ENCODE measurements at regions not wholly inside any gene's neighbourhood (a gene's known extent, or its start where the extent isn't known, plus 50 kb on each side); places are given as distances from the start of the nearest gene placed in this dataset.
A peak's percentile ranks its signal among the peaks of the same experiment; 100 is the strongest.

DNA sequence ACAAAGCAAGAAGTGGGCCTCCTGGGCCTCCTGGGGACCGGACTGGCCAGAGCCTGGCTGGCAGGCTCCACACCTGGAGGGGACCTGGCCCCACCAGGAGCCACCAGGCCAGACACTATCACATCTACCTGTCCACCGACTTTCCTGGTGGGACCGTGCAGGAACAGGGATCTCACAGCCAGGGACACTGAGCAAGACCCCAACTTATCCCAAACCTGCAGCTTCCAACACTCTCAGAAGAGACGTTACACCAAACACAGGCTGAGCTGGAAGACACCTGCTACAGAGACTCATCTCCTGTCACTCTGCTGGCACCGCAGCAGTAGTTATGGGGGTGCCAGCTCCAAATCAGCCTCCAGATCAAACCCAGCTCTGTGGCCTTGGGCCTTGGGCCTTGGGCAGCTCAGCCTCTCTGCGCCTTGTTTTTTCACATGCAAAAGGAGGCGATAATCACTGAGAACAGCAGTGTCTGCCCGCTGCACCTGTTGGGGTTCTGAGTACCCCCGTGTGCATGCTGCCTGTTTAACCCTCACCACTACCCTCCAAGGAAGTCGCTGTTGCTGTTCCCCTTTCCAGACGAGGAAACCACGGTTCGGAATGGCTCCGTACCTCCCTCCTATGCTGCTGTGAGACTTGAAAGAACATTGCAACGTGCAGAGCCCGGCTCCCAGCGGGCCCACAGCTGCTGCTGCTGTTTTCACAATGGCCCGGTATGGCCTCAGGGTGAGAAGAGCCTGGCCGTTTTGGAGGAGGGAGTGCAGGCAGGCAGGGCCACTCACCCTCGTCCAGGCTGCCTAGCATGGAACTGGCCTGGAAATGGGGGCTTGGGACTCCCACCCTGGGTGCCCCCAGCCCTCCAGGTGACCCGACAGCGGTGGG, 69.6 kb downstream of the ADRA2C start:
- DNase-seq, result no peak
- TF ChIP-seq GATA1 (IDR thresholded peaks at IDR 0.05; ENCODE audit: low read depth, low read length), result no peak
- TF ChIP-seq POLR2A (IDR thresholded peaks at IDR 0.05; ENCODE audit: low read length), result no peak

DNA sequence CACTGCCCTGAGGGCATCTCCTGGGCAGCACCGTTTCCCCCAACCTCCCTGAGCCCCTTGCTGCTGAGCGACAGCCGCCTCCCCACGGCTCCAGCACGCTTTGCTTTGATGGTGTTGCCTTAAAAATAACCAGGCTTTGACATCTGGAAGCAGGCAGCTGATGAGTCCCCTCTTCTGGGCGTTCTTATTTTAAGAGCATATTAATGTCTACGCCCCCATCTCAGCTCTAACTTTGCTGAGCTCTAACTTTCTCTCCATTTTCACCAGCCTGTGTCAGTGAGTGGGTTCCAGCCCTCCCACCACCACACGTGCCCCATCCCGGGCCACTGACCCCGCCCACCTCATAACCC, 70.2 kb downstream of the ADRA2C start:
- TF ChIP-seq GATA1 (IDR thresholded peaks at IDR 0.05; ENCODE audit: low read depth, low read length), result no peak
- TF ChIP-seq POLR2A (IDR thresholded peaks at IDR 0.05; ENCODE audit: low read length), result no peak
- DNase-seq, result no peak

DNA sequence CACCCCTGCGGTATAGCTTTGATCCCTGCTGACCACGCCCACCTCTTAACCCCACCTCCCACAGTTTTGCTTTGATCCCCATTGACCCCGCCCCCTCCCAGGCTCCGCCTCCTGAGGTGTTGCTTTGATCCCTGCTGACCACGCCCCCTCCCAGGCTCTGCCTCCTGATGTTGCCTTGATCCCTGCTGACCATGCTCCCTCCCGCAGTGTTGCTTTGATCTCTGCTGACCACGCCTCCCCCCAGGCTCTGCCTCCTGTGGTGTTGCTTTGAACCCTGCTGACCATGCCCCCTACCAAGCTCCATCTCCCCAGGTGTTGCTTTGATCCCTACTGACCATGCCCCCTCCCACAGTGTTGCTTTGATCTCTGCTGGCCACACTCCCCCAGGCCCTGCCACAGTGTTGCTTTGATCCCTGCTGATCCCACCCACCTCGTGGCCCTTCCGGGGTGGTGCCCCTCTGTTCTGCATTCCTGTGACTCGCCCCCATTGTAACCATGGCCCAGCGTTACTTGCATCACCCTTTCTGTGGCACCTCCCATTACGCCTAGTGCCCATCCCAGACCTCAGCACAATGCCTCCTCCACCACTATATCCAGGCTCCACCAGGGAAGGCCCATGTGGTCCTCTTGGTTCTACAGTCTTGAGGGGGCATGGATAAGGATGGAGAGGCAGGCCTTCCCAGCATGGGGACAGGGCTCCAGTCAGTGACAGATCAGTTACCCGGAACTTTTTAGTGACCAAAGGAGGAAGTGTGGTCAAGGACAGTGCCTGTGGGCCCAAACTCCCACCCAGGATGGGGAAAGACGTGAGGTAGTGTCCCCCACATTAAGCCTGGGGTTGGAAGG, 70.8 kb downstream of the ADRA2C start:
- peak; percentile 22 to 37 for DNase-seq
- TF ChIP-seq GATA1 (IDR thresholded peaks at IDR 0.05; ENCODE audit: low read depth, low read length) (no peak), POLR2A (IDR thresholded peaks at IDR 0.05; ENCODE audit: low read length) (no peak)

DNA sequence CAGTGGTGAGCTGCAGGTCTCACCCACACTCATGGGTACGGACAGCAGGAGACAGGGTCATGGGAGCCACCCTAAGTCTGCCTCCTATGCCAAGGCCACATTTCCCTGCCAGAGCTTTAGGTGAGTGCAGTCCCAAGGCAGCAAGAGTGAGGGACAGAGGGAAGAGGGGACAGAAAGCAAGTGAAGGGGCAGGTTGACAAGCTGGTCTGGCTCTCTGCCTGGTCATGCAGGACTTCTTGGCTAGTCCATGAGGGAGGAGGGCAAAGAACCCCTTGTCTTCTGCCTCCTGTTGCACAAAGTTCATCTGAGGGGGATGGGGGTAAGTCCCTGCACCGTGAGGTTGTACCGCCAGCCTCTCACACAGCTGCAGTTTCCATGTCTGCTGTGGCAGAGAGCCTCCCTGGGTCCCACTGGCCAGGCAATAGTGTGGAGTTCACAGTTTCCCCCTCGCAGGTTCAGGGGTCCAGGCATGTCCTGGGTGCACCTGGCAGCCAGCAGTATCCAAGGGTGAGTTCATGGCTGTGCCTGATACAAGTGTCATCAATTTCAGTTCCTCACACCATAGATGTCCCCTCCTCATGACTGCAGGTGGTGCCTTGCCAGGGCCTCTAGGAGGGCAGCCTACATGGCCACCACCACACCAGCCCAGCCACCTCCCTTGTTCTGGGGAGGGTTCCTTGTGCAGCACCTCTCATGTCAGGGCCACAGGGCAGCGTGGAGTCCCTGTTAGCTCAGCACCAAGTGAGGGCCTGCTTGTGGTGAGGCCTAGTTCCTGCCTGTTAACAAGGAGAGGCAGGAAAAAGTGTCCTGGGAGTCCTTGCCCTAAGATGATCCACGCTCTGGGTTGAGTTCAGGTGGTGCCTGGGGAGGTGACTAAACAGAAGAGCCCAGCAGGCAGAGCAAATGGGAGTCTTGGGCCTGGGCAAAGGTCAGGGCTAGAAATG, 72.5 kb downstream of the ADRA2C start:
- TF ChIP-seq POLR2A (IDR thresholded peaks at IDR 0.05; ENCODE audit: low read length), result no peak
- no peak for TF ChIP-seq GATA1 (IDR thresholded peaks at IDR 0.05; ENCODE audit: low read depth, low read length)
- no peak for DNase-seq

DNA sequence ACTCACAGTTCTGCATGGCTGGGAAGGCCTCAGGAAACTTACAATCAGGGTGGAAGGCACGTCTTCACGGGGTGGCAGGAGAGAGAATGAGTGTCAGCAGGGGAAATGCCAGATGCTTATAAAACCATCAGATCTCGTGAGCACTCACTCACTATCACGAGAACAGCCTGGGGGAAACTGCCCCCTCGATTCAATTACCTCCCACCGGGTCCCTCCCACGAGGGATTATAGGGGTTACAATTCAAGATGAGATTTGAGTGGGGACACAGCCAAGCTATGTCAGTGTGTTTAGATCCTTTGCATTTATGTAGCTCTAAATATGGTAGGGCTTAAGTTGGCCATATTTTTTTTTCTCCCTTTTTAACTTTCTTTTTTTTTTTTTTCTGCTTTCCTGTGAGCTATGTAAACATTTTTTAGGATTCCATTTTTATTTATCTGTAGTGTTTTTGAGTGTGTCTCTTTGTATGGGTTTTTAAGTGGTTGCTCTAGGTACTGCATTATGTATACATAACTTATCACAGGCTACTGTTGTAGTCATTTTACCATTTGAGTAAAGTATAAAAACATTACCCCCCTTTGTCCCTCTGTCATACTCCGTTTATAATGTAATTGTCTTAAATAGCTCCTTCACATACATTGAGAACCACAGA, 79.0 kb downstream of the ADRA2C start:
- no peak for TF ChIP-seq POLR2A (IDR thresholded peaks at IDR 0.05; ENCODE audit: low read length)
- no peak for TF ChIP-seq GATA1 (IDR thresholded peaks at IDR 0.05; ENCODE audit: low read depth, low read length)
- no peak for DNase-seq

DNA sequence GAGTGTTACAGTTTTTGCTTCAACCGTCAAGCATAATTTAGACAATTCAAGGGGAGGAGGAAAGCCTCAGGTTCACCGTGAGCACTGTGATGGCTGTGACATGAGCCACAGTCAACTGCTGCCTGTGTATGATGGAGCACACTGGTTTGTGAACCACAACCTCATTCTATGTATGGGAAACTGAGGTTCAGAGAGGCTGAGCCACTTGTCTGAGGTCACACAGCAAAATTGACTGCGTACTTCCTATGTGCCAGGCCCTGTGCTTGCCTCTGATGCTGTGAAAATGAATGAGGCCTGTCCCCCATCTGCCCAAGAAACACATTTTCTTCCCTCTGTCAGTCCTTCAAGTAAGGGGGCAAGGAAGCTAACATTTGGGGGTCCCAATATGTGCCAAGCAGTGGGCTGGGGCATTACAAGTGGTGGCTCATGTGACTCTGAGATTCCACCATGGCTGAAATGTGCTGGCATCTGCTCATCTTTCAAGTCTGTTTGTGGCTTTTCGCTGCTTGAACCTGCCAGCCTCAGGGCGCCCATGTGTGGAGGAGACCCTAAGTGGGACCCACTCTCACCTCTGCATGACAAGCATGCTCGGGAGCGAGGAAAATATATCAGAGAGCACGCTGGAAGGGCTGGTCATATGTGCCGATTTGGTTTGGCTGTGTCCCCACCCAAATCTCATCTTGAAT, 79.7 kb downstream of the ADRA2C start:
- TF ChIP-seq POLR2A (IDR thresholded peaks at IDR 0.05; ENCODE audit: low read length) (no peak), GATA1 (IDR thresholded peaks at IDR 0.05; ENCODE audit: low read depth, low read length) (no peak)
- no peak for DNase-seq

DNA sequence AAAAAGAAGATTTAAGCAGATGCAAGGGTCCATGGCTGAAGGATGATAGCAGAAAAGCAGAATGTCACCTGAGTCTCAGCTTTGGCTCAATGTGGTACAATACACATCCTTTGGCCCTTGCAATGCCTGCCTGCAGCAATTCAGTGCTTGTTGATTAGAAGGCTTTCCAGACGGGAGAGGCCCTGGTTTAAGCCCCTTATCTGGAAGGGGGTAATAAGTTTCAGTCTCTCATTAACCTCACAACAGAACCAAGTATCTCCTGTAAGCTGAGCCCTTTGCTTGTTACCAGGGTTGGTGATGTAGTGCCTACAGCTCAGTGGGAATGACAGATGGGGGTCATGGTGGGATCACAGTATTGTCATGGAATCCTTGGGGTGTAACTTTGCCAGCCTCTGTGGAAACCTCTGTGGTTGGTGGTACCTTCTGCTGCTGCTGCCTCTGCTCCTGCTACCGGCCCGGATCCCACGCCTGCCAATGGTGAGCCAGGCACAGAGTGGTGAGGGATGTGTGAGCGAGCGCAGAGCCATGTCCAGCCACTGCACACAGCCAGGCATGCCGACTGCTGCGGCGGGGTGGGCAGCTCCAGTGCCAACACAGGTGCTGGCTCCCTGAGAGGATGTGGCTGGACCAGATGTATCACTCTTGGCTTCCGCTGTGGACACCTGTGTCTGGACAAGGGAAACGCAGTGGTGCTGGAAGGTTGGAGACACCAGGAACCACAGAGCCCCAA, 81.2 kb downstream of the ADRA2C start:
- DNase-seq, result no peak
- TF ChIP-seq GATA1 (IDR thresholded peaks at IDR 0.05; ENCODE audit: low read depth, low read length) (no peak), POLR2A (IDR thresholded peaks at IDR 0.05; ENCODE audit: low read length) (no peak)

DNA sequence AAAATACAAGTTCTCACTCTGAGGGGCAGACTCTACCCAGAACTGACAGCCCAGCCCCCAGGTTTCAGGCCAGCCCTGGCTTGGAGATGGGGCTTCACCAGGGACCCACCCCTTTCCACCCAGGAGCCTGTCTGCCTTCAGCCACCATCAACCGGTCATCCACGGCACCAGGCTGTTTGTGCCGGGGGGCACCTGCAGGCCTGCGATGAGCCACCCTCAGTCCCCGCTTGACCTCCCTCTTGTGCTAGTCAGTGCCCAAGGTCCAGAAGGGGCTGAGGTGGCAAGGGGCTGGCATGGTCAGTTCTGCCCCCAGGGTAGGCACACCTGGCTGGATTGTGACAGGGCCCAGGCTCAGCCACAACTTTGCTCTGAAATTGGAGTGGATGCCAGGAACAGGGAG, 82.1 kb downstream of the ADRA2C start:
- no peak for TF ChIP-seq GATA1 (IDR thresholded peaks at IDR 0.05; ENCODE audit: low read depth, low read length)
- TF ChIP-seq POLR2A (IDR thresholded peaks at IDR 0.05; ENCODE audit: low read length), result no peak
- no peak for DNase-seq

DNA sequence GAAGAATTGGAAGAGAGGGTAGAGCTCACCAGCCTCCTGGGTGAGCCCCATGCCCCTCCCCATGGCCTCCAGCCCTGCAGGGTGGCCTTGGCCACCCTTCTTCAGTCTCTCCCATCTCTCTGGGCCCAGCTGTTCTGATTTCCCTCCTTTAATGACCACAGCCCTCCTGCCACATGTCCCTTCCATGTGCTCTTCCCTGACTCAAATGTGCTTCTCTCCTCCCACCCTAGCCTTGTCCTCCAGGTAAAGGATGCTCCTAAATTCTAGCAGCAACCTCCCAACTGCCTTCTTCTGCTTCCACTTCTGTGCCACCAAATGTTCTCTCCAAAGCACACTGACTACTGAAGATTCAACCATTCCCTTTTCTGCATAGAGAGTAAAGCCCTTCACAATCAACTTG, 83.0 kb downstream of the ADRA2C start:
- no peak for DNase-seq
- TF ChIP-seq GATA1 (IDR thresholded peaks at IDR 0.05; ENCODE audit: low read depth, low read length) (no peak), POLR2A (IDR thresholded peaks at IDR 0.05; ENCODE audit: low read length) (no peak)

DNA sequence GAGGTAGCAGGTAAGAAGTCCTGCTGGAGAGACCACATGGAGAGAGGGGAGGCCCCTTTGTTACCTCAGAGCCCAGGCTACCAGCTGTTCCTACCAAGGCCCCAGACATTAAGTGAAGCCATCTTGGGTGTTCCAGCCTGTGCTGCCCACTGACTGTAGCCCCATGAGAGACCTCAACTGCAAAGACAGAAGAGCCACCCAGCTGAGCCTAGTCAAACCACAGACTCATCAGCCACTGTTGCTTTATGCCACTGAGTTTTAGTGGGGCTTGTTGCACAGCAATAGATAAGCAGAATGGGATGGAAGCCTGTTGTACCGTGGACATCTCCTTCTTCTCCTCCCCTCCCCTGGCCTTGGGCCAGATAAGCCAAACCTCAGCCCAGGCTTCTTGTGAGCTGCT, 83.9 kb downstream of the ADRA2C start:
- no peak for TF ChIP-seq POLR2A (IDR thresholded peaks at IDR 0.05; ENCODE audit: low read length)
- no peak for TF ChIP-seq GATA1 (IDR thresholded peaks at IDR 0.05; ENCODE audit: low read depth, low read length)
- DNase-seq, result no peak

DNA sequence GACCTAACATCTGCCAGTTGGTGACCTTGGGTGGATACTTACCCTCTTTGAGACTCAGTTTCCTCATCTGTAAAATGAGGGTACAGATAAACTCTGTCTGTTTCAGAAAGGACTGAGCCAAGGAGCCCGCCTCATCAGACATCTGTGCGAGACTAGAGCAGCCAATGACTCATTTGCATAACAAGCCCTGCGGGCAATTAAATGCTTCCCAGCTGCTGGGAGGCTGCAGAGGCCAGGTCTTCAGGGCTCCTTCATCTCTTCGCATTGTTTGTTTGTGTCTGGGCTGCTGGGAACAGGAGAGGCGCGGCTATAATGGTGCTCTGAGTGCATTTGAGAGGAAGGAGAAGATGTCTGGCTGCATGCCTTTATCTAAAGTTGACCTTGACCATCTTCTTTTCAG, 85.0 kb downstream of the ADRA2C start:
- no peak for DNase-seq
- TF ChIP-seq POLR2A (IDR thresholded peaks at IDR 0.05; ENCODE audit: low read length), result no peak
- no peak for TF ChIP-seq GATA1 (IDR thresholded peaks at IDR 0.05; ENCODE audit: low read depth, low read length)

DNA sequence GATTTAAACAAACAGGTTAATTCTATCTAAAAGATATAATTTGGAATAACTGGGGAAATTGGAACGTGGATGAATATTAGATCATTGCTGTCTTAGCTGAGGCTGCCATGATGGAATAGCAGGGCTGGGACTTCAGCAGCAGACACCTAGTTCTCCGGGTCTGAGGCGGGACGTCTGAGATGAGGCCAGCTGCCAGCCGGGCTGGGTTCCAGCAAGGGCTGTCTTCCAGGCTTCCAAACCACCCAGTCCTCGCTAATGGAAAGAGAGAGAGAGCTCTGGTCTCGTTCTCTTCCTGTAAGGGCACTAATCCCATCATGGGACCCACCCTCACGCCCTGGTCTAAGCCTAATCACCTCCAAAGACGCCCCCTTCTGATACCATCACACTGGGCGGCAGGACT, 85.7 kb downstream of the ADRA2C start:
- TF ChIP-seq POLR2A (IDR thresholded peaks at IDR 0.05; ENCODE audit: low read length) (no peak), GATA1 (IDR thresholded peaks at IDR 0.05; ENCODE audit: low read depth, low read length) (no peak)
- no peak for DNase-seq

All from erythroblast (primary cell).